Stomach smooth muscle (tissue), 2 donors: ENCODE measurements at regions not wholly inside any gene's neighbourhood (a gene's known extent, or its start where the extent isn't known, plus 50 kb on each side); places are given as distances from the start of the nearest gene placed in this dataset.

Experiments used
- H3K27ac ChIP-seq: one replicate; pipeline ENCODE4 v1.7.0; 2013; ENCODE audit warnings: mild to moderate bottlenecking, low read length, inconsistent platforms
- H3K27me3 ChIP-seq, 2 donors: one replicate each; pipeline ENCODE4 v1.7.0; 2013; ENCODE audit warnings: low read length in 2 of 2; ENCODE audit not compliant: insufficient read depth in 2 of 2, control insufficient read depth in 1 of 2
- H3K36me3 ChIP-seq, 2 donors: one replicate each; pipeline ENCODE4 v1.7.0; 2013; ENCODE audit warnings: low read length in 2 of 2; ENCODE audit not compliant: control insufficient read depth in 2 of 2, insufficient read depth in 2 of 2
- H3K4me1 ChIP-seq: one replicate; pipeline ENCODE4 v1.7.0; 2013; ENCODE audit warnings: low read length; ENCODE audit not compliant: control insufficient read depth, insufficient read depth
- H3K4me3 ChIP-seq, 2 donors: one replicate each; pipeline ENCODE4 v1.7.0; 2013; ENCODE audit warnings: low read length in 2 of 2
- H3K9ac ChIP-seq, 2 donors: one replicate each; pipeline ENCODE4 v1.7.0; 2013; ENCODE audit warnings: low read length in 2 of 2, mild to moderate bottlenecking in 1 of 2
- H3K9me3 ChIP-seq, 2 donors: one replicate each; pipeline ENCODE4 v1.7.0; 2013; ENCODE audit warnings: low read length in 2 of 2; ENCODE audit not compliant: control insufficient read depth in 2 of 2
- donor health status: healthy.
- donor health status: Pancreatic carcinoma.

GRCh38 chr2:118668431-118669424 is 178.7 kb downstream of the EN1 start:
- Histone ChIP-seq H3K27me3 (peaks cover 0 to 3% of the 10 kb centered on the region in 2 donors), H3K27ac (no peak overlapping the region), H3K36me3 (no peaks in the 10 kb centered on the region), H3K9ac (no peak overlapping the region), H3K9me3 (no peaks in the 10 kb centered on the region), H3K4me1 (peaks cover 3% of the 10 kb centered on the region), H3K4me3 (no peak overlapping the region)

- no peak overlapping the region for H3K27ac ChIP-seq
- H3K27me3 ChIP-seq: no peaks in the 10 kb centered on the region
- no peak overlapping the region for H3K4me3 ChIP-seq
- peaks cover 3% of the 10 kb centered on the region for H3K4me1 ChIP-seq
- H3K9me3 ChIP-seq: no peaks in the 10 kb centered on the region
- H3K9ac ChIP-seq: no peak overlapping the region
- no peaks in the 10 kb centered on the region for H3K36me3 ChIP-seq
These were observed 179.5 kb downstream of the EN1 start for GRCh38 chr2:118667964-118668363.

- H3K4me1 ChIP-seq: peaks cover 3% of the 10 kb centered on the region
- H3K36me3 ChIP-seq: no peaks in the 10 kb centered on the region
- no peak overlapping the region for H3K9ac ChIP-seq
- no peak overlapping the region for H3K4me3 ChIP-seq
- no peak overlapping the region for H3K27ac ChIP-seq
- no peaks in the 10 kb centered on the region for H3K27me3 ChIP-seq
- no peaks in the 10 kb centered on the region for H3K9me3 ChIP-seq
These were observed 180.1 kb downstream of the EN1 start for GRCh38 chr2:118667348-118667747.

- Histone ChIP-seq H3K4me3 (no peak overlapping the region), H3K27me3 (no peaks in the 10 kb centered on the region), H3K36me3 (no peaks in the 10 kb centered on the region), H3K9me3 (no peaks in the 10 kb centered on the region), H3K27ac (no peak overlapping the region), H3K9ac (no peak overlapping the region), H3K4me1 (peaks cover 3% of the 10 kb centered on the region)
These were observed 181.5 kb downstream of the EN1 start for GRCh38 chr2:118665784-118666529.

GRCh38 chr2:118661179-118661578 is 186.3 kb downstream of the EN1 start:
- Histone ChIP-seq H3K4me3 (no peak overlapping the region), H3K36me3 (no peaks in the 10 kb centered on the region), H3K27ac (no peak overlapping the region), H3K9me3 (no peaks in the 10 kb centered on the region), H3K27me3 (no peaks in the 10 kb centered on the region), H3K4me1 (no peaks in the 10 kb centered on the region), H3K9ac (no peak overlapping the region)

GRCh38 chr2:118658596-118659198 is 188.8 kb downstream of the EN1 start:
- H3K4me1 ChIP-seq: no peaks in the 10 kb centered on the region
- H3K9me3 ChIP-seq: no peaks in the 10 kb centered on the region
- no peak overlapping the region for H3K4me3 ChIP-seq
- H3K27ac ChIP-seq: no peak overlapping the region
- no peaks in the 10 kb centered on the region for H3K36me3 ChIP-seq
- H3K9ac ChIP-seq: no peak overlapping the region
- no peaks in the 10 kb centered on the region for H3K27me3 ChIP-seq

GRCh38 chr2:118657466-118657865 is 190.0 kb downstream of the EN1 start:
- Histone ChIP-seq H3K4me3 (no peak overlapping the region), H3K27me3 (no peaks in the 10 kb centered on the region), H3K9ac (no peak overlapping the region), H3K4me1 (no peaks in the 10 kb centered on the region), H3K9me3 (no peaks in the 10 kb centered on the region), H3K27ac (no peak overlapping the region), H3K36me3 (no peaks in the 10 kb centered on the region)

- H3K27ac ChIP-seq: no peak overlapping the region
- H3K36me3 ChIP-seq: no peaks in the 10 kb centered on the region
- no peaks in the 10 kb centered on the region for H3K4me1 ChIP-seq
- no peak overlapping the region for H3K4me3 ChIP-seq
- no peak overlapping the region for H3K9ac ChIP-seq
- H3K27me3 ChIP-seq: no peaks in the 10 kb centered on the region
- no peaks in the 10 kb centered on the region for H3K9me3 ChIP-seq
These were observed 192.5 kb downstream of the EN1 start for GRCh38 chr2:118654945-118655344.

GRCh38 chr2:118650327-118650726 is 197.1 kb downstream of the EN1 start:
- Histone ChIP-seq H3K9ac (no peak overlapping the region), H3K27ac (no peak overlapping the region), H3K4me1 (no peaks in the 10 kb centered on the region), H3K4me3 (no peak overlapping the region), H3K9me3 (no peaks in the 10 kb centered on the region), H3K27me3 (no peaks in the 10 kb centered on the region), H3K36me3 (no peaks in the 10 kb centered on the region)

- Histone ChIP-seq H3K27me3 (no peaks in the 10 kb centered on the region), H3K27ac (no peak overlapping the region), H3K9ac (no peak overlapping the region), H3K36me3 (no peaks in the 10 kb centered on the region), H3K4me3 (no peak overlapping the region), H3K9me3 (no peaks in the 10 kb centered on the region), H3K4me1 (no peaks in the 10 kb centered on the region)
These were observed 201.6 kb downstream of the EN1 start for GRCh38 chr2:118645876-118646275.
